NCI-H526 treated with DMSO at 0.1 percent for 48 hours (cell line): ENCODE measurements at regions not wholly inside any gene's neighbourhood (a gene's known extent, or its start where the extent isn't known, plus 50 kb on each side); places are given as distances from the start of the nearest gene placed in this dataset.

ENCODE experiments used
- DNase-seq: peaks from one replicate; lab custom pipeline; 2025; lab: John Stamatoyannopoulos, UW

DNA sequence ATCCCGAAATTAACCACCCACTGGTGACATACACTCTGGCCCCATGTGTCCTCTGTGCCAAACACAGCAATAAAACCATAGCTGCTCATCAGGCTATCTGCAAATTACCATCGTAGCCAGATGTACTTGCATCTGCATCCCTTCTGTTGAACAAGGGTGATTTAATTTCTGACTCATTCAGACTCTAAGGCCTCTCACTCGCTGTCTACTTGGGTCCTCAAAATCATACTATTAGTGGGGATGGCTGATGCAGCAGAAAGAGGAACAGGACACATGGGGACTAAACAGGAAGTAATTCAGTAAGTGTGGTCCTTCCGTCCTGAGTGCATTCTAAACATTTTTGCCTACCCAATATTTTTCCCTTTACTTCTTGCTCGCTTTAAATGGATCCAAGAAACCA is 2275.0 kb upstream of the PCDH20 start:
- no peak for DNase-seq

DNA sequence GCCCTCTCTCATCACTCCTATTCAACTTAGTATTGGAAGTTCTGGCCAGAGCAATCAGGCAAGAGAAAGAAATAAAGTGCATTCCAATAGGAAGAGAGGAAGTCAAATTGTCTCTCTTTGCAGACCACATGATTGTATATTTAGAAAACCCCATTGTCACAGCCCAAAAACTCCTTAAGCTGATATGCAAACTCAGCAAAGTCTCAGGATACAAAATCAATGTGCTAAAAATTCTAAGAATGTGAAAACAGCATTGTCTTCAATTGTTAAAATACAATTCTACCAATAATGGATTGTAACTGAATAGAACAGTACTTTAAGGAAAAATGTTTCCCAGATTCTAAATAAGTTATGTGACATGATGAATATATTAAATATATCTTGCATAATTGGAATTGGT is 2269.2 kb upstream of the PCDH20 start:
- DNase-seq = no peak

DNA sequence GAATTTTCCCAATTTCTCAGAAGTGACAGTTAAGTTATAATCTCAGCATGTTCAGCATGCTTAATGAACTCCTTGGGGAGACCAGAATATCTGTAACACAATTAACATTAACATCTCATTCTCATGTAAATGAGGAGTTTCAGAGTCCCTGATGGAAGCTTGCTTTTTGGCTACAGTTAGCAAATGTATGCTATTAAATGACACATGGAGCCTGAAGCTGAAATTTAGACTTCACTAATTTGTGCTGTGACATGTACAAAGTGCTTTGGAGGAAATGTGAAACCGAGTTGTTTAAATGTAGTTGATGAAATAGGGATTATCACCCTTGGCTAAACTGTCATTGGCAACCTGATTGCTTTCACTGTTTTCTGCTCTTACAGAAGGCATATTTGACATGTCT is 2265.1 kb upstream of the PCDH20 start:
- DNase-seq = no peak

DNA sequence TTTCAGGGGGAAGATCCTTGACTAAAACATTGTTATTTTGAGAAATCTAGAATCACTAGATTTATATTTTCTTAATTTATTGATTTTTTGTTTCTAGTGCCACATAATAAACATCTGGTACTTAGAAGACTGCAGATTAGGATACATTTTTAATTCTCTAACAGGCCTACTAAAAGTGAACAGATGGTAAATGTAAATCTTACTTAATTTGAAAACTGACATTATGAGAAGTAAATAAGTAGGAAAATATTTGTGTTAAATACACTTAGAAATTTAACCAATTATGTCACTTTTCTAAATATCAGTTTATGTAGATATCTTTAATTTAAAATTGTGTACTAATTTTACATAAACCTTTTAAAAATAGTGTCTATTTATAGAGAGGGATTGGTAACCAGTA is 2255.6 kb upstream of the PCDH20 start:
- DNase-seq = no peak

DNA sequence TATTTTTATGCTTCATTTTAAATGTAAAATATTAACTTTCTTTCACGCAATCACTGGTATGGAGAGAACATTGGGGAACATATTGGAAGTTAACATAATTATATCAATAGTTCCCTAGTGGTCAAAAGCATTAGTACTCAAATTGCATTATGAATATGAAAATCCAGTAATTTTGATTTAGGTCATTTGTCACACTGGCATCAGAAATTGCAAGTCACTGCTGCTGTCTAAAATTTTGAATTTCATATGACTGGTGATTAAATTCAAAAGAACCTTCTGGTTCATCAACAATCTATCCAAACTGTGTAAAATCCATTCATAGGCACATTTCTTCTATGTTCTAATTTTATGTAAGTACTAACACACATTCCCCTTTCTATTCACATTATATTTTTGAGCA is 2235.7 kb upstream of the PCDH20 start:
- no peak for DNase-seq

DNA sequence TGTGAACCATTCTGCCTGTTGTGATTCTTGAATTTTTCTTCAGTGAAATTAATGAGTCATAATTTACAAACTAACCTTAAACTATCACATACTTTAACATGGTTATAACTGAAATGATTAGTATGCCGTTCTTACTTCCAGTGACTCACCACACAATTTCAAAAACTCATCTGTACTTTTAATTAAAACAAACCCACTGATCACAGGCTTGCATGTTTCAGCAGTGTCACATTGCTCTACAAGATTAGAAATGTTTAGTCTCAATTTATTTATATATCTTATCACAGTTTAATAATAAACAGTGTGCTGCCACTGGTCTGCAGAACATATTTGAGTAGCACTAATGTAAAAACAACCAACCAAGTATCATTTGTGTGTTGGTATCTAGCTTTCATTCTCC is 2227.9 kb upstream of the PCDH20 start:
- DNase-seq = no peak

DNA sequence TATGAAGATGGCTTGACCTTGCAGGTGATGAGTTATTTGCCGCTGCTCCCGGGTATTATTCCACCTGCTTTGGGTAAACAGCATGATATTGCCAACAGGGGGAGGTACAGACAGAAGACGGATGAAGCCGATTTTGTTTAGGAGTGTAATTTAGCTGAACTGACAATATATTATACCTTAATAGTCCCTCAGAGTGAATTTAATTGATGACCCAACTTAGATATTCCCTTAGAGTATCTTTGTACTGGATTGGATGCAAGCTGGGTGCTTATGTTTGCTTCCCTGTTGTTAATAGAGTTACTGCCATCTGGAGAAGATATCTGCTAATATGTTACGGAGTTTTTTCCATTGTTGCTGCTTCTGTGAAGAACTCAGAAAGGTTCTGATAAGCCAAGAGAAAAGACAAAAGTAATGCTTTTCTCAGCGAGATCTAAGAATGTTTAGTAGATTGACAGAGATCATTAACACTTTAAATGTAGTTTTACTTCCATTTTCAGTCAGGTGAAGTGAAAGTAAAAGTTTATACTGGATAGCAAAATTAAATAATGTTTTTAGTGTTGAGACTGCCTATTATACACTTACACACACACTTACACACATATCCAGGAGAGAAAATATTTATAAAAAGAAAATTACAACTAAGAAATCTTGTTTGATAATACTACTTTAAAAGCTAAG is 2220.8 kb upstream of the PCDH20 start:
- DNase-seq = peak; percentile 27

DNA sequence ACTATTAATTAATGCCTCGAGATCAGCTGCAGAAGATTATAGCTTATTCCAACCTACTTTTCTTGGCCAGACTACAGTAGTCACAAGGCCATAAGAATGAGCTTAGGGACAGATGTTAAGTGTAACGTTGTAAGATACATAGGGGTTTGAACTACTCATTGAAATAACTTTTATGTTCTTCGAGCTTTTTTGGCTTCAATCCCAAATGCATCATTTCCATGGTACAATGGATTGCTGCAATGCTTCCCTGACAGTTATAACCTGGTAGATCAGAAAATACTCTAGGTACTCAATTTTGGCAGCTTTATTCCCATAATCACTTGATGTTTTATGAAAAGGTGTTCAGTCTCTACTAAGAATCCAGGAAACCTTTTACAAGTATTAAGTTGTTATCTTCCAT is 2216.7 kb upstream of the PCDH20 start:
- DNase-seq = no peak

DNA sequence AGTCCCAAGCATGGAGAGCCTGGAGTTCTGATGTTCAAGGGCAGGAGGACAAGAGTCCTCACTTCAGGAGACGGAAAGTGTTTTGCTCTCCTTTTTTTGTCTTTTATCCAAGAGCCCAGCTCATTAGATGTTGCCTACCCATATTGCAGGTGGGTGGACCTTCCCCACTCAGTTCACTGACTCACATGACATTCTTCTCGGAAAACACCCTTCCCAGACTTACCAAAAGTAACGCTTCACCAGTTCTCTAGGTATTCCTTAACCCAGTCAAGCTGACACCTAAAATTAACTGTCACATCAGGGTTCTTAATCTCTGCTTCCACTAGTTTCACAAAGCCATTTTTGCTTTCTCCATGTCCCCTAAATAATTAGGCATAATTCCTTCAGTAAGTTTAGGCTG is 2215.4 kb upstream of the PCDH20 start:
- no peak for DNase-seq

DNA sequence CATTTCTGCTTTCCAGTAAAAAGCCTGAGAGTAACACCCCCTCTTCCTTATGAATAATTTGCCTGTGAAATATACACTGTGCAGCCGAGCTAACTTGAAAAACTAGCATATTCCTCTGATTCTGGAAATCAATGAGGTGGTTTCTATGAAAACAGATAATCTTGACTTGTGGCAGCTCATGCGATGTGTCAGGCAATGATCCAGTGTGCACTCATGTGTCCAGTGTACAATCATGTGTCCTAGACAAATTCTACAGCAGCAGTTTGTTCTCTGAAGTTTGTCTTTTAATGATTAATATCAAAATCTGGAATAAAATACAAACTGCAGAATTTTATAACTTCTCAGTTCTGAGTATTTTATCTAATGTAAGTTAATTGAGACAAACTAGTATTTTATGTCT is 2213.9 kb upstream of the PCDH20 start:
- no peak for DNase-seq

DNA sequence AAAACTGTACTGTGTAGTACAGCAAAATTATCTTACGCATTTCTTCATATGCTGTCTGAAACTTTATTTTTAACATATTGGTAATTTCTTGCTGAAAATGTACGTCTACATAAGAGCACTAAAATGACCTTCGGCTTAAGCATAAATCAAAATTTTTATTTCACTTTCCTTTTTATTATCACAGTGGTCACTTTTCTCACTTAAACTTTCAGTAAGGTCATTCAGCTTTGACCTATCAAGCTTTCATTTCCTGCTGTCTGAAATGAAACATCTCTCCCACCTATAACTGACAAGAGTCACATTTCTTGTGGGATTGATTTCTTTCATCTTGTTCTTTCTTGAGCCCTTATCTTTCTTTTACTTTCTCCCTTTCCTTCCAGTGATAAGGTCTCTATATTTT is 2212.7 kb upstream of the PCDH20 start:
- DNase-seq = no peak

DNA sequence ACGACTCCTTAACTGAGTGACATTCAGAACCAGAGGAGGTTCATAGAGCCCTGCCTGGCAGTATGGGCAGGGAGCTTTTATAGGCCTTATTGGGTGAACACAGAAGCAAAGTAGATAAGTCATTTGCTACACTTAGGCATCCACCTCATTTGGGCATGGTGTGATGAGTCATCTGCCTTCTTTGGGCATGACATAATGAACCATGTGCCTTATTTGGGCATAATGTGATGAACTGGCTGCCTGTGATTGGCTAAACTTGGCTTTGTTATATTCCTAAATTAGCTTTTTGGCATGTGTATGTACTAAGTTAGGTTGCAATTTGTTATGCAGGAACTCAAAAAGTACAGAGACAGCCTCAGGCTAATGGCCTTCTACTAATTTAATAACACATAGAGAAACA is 2210.2 kb upstream of the PCDH20 start:
- DNase-seq = no peak

DNA sequence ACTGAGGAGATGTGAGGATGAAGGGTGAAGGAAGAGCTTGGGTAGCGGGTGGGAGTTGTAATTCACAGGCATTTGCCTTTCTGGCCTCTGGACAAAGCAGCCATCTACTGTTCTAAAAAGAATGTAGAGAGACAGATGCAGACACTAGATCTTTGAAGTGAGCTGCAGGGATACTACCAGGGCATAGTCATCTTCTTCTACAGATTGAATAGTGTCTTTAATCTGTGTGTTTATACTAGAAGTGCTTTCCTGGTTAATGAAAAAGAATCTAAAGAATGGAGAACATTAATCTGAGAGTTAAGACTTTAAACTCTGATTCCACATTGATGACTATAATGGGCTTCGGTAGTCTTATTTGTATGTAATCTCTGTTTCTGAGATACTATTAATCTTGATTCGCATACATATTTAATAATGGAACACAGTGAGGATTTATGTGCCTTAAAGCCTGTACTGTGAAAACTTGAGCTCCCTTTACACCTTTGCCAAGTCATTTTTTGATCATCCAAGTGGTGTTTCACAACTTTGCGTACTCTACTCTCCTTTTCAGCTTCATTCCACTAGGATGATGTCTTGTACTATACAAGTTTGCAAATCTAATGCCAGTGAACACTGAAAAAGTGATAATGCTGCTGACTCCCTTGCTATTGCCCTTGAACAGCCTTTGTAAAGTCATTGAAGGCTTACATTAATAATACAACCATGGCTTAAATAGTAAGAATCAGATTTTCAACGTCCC is 2199.4 kb upstream of the PCDH20 start:
- DNase-seq = no peak

DNA sequence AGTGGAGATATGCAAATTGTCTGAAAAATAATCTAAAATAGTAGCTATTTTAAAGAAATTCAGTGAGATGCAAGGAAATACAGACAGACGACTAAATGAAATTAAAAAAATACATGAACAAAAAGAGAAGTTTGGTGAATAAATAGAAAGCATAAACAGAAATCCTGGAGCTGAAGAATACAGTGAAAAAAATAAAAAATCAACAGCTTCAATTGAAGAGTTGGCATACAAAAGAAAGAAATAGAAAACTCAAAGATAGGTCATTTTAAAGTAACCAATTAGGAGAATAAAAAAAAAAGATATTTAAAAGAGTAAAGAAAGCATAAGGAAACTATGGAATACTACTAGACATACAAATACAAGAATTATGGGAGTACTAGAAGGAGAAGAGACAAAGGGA is 2191.5 kb upstream of the PCDH20 start:
- DNase-seq = no peak

DNA sequence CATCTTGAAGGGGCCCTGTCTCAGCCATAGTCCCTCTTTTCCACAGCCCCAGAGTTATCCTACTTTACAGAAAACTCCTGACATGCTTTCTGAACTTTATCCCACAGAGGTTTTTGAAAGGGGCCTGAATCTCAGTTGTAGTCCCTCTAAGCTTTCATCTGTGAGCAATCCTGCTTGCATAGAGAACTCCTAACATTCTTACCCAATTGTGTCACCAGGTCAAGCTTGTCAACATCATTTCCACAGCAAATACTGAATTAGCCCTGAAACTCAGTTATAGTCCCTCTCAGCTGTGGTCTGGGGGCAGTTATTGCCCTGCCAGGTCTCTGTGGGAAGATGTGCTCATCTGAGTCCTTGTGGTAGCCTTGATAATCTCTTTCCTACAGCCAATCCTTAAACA is 2190.3 kb upstream of the PCDH20 start:
- no peak for DNase-seq

DNA sequence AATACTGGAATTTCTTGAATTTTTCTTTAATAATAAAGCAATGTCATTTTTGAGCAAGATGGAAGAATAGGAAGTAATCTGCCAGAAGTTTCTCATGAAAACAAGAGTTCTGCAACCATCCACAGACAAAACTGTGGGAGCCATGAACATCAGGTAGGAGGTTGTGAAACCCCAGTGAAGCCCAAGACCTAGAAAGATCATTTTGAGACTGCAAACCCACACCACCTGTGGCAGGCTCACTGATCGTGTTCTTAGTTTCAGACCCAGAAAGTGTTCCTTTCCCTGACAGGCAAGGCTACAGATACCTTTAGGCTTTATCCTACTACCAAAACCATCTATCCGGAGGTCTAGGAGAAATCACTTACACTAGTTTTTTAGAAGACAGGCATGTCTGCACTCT is 2189.8 kb upstream of the PCDH20 start:
- DNase-seq = no peak

DNA sequence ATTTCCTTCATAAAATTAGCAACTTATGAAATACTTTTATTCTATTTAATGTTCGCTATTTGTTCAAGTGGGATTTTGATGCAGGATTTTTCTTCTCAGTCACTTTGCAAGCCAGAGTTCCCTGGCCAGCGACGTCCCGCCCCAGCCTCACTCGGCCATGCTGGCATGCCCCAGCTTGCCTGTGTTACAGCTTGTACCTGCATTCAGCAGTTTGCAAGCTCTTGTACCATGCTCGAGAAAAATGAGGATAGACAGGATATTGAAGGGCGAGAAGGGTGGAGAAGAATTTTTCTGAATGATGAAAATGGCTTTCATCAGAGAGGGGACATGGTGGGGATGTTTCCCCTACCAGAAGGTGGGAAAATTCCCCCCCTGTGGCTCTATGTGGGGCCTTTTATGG is 2180.2 kb upstream of the PCDH20 start:
- DNase-seq = no peak

DNA sequence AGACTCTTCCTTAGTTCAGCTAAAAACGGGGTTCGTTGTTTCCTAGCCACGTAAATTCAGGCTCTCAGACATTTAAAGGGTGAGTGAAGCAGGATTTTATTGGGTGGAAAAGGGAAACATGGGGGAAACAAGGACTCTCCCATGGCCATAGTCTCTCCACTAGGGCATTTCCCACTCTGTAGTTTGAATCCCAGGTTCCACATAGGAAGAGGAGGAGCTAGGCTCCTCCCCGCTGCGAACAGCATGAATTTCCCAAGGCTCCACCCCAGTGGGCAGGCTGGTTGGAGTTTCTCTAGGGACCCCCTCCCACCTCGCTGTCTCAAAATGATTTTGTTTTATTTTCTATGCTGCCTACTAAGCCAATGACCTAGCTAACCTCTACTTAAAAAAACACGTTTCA is 2170.8 kb upstream of the PCDH20 start:
- no peak for DNase-seq

DNA sequence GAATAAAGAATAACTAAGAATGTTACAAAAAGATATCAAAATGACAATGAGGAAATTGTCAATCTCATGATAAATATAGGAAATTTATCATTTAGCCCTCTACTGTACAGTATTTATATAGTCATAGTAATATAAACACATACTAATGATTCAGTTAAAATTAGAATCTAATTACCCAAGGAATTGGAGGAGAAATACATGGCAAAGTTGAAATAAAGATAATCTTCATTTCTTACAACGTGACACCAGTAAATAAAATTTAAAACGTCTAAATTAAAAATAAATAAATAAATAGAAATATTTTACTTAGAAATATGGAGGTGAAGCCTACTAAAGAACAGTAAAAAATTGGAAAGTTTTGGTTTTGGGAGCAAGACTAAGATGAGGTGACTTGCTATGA is 2163.1 kb upstream of the PCDH20 start:
- no peak for DNase-seq

DNA sequence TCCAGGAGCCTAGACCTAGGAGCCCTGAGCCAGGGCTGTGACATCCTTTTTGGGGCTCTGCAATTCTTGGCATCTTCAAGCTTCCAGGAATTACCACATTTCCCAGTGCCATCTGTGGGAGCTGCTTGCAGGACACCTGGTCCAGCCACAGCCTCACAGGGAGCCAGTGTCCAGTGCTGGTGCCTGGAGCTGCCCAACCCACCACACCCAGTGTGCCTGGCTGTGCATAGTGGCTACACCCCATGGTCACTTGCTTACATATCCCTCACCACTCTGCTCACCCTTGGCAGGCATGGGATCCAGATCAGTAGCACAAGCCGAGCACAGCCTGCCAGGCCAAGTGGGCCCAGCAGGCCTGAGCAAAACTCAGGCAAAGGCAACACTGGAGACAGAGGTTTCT is 2151.4 kb upstream of the PCDH20 start:
- no peak for DNase-seq

DNA sequence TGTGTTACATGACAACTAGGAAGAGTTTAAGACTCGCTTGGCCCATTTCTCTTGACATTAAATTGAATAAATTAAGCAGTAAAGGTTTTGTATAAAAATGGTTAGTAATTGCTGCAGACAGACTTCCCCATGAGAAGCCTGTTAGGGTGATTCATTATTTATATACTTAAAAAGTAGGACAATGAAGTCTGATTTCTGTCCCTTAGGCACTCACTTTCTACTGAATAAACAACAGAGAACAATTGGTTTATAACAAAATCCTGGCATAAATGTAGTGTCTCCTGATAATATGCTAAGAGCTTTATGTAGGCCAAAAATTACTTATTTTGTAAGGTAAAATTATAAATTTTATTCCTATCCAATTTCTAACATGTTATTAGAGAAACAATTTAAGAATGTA is 2138.5 kb upstream of the PCDH20 start:
- DNase-seq = no peak

DNA sequence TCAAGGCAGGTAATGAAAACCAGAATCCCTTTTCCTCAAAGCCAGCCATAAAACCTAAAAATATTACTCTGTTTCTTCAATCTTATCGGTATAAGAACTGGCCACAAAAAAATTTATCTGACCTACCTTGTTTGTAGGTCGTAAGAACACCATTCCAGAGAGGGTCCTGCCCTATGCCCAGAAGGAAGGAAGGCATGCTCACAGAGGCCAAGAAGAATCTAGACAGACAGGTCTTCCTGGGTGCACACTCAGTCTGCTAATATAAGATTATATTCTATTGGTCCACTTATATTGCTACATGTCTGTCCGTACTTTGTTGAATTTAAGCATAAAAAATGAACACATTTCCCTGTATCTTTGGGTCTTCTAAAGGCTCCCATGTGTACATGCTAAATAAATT is 2136.1 kb upstream of the PCDH20 start:
- DNase-seq = no peak

DNA sequence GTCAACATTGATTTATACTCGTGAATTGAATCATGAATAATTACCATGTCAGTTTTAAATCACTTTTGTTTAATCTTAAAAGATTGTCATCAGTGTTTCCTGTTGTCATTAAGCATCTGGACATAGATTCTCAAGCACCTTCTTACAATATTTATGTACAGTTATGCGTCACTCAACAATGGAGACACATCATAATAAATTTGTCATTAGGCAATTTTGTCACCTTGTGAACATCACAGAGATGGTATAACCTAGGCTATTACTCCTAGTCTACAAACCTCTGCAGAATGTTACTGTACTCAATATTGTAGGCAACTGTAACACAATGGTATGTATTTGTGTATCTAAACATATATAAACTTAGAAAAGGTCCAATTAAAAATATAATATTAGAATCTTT is 2130.9 kb upstream of the PCDH20 start:
- no peak for DNase-seq

DNA sequence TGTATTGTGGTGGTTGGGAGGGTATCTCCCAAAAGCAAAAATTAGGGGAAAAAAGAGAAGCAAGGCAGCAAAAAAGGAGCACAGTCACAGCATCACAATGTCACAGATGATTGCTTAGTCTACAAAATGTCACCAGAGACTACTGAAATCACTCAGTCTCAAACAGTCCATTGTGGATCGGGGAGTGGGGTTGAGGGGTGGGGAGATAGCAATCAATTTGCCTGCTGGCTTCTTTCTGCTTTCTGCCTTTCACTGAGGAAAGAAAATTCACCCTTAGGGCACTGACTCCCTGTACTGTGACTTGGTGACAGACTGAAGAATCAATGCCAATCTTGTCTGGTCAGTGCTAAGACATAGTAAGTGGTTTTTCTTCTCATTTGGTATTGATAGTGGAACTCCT is 2127.1 kb upstream of the PCDH20 start:
- no peak for DNase-seq
